Mesendoderm (in vitro differentiated cells): ENCODE measurements at regions not wholly inside any gene's neighbourhood (a gene's known extent, or its start where the extent isn't known, plus 50 kb on each side); places are given as distances from the start of the nearest gene placed in this dataset.

Experiments
- DNase-seq: peaks from one replicate; pipeline ENCODE4 v3.0.0; 2013
- H2AK5ac ChIP-seq: 2 replicates; pipeline ENCODE4 v1.6.1; 2013; ENCODE audit warnings: low read length, inconsistent platforms
- H2BK120ac ChIP-seq: 2 replicates; pipeline ENCODE4 v1.6.1; 2013; ENCODE audit warnings: low read depth, mild to moderate bottlenecking, low read length, moderate library complexity, mixed read lengths
- H2BK15ac ChIP-seq: replicated peaks from 2 replicates; pipeline ENCODE4 v1.6.1; 2013; ENCODE audit warnings: low read depth, mild to moderate bottlenecking, moderate library complexity
- H2BK5ac ChIP-seq: 2 replicates; pipeline ENCODE4 v1.6.1; 2013; ENCODE audit warnings: low read length, inconsistent platforms
- H3K18ac ChIP-seq: 2 replicates; pipeline ENCODE4 v1.6.1; 2013; ENCODE audit warnings: mild to moderate bottlenecking, low read length, mixed read lengths
- H3K23ac ChIP-seq: one replicate; pipeline ENCODE4 v1.6.1; 2013; ENCODE audit warnings: low read length
- H3K27ac ChIP-seq: 2 replicates; pipeline ENCODE4 v1.5.1; 2013; ENCODE audit warnings: low read depth, mild to moderate bottlenecking, inconsistent platforms, low read length, moderate library complexity
- H3K27me3 ChIP-seq: 2 replicates; pipeline ENCODE4 v1.6.1; 2013; ENCODE audit warnings: low read length, control low read depth, mild to moderate bottlenecking, inconsistent platforms; ENCODE audit not compliant: insufficient read depth, poor library complexity
- H3K36me3 ChIP-seq: 2 replicates; pipeline ENCODE4 v1.6.1; 2013; ENCODE audit warnings: low read length, inconsistent platforms; ENCODE audit not compliant: control insufficient read depth, insufficient read depth
- H3K4ac ChIP-seq: one replicate; pipeline ENCODE4 v1.6.1; 2013; ENCODE audit warnings: low read depth, mild to moderate bottlenecking, low read length, moderate library complexity
- H3K4me1 ChIP-seq: 2 replicates; pipeline ENCODE4 v1.6.1; 2013; ENCODE audit warnings: low read depth, low read length, inconsistent platforms; ENCODE audit not compliant: control insufficient read depth
- H3K4me2 ChIP-seq: 2 replicates; pipeline ENCODE4 v1.6.1; 2013; ENCODE audit warnings: low read length
- H3K4me3 ChIP-seq: 2 replicates; pipeline ENCODE4 v1.5.1; 2013; ENCODE audit warnings: mild to moderate bottlenecking, low read length
- H3K56ac ChIP-seq: one replicate; pipeline ENCODE4 v1.6.1; 2013; ENCODE audit warnings: low read length
- H3K79me1 ChIP-seq: 2 replicates; pipeline ENCODE4 v1.6.1; 2013; ENCODE audit warnings: low read length, inconsistent platforms
- H3K79me2 ChIP-seq: 2 replicates; pipeline ENCODE4 v1.6.1; 2013; ENCODE audit warnings: mild to moderate bottlenecking, low read length; ENCODE audit not compliant: control insufficient read depth, insufficient read depth
- H3K9ac ChIP-seq: 2 replicates; pipeline ENCODE4 v1.6.1; 2013; ENCODE audit warnings: low read length, inconsistent platforms
- H4K5ac ChIP-seq: one replicate; pipeline ENCODE4 v1.6.1; 2013; ENCODE audit warnings: low read length
- H4K8ac ChIP-seq: one replicate; pipeline ENCODE4 v1.6.1; 2013; ENCODE audit warnings: low read depth, mild to moderate bottlenecking, control low read depth, low read length, moderate library complexity
- WGBS: extraction: QIAGEN DNeasy Blood & Tissue Kit; methylation state at CpG from one replicate; pipeline ENCODE4 v1.1.7; 2013; ENCODE audit warnings: low lambda C conversion rate, missing lambda C conversion rate; ENCODE audit not compliant: insufficient coverage; ENCODE audit errors: extremely low coverage; 5-methylcytosine and 5-hydroxymethylcytosine counted together

DNA sequence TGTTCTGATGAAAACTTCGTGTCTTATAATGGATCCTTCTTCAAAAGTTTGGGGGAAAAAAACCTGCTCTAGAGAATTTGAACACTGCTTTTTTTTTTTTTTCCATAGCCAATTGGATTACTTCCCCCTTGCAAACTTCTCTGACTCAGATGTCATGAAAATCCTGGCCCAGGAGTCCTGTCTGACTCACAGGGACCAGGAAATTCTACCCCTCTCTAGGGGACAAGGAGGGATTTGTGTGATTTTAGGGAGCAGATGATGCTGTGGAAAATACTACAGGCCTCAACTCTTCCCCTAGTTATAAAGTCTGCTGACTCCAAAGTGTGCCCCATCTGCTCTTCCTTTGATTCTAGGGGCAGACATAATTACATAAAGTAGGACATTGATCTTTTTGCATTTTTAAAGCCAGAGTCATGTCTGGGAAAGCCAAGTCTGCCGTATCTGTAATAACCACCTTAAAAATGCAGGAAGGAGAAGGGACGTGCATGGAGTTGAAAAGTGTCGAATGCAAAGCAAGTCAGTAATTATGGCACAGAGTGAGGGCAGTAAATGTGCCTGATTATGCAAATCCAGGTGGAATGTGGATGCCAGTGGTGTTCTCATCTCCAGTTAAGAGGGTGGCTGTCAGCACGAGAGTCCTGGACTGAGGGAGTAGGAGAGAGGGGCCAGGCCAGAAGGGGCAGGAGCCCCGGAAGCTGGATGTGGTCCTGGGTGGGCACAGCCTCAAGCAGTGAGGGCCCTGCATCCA is 144.3 kb upstream of the SULF2 start:
- no peak overlapping the region for H4K8ac ChIP-seq
- H3K18ac ChIP-seq: no peak overlapping the region
- H3K4me1 ChIP-seq: peaks cover 2% of the 10 kb centered on the region
- no CpG with 5 or more reads among the region's 6 CpGs for WGBS
- H3K79me1 ChIP-seq: no peaks in the 10 kb centered on the region
- H3K79me2 ChIP-seq: no peaks in the 10 kb centered on the region
- no peak overlapping the region for H3K27ac ChIP-seq
- no peak overlapping the region for H2BK120ac ChIP-seq
- H3K56ac ChIP-seq: peak overlapping the region; percentile 5
- peak; percentile 67 for DNase-seq
- no peak overlapping the region for H2AK5ac ChIP-seq
- H4K5ac ChIP-seq: no peak overlapping the region
- no peak overlapping the region for H3K4ac ChIP-seq
- no peak overlapping the region for H3K4me2 ChIP-seq
- no peak overlapping the region for H3K9ac ChIP-seq
- H3K23ac ChIP-seq: no peak overlapping the region
- no peak overlapping the region for H3K4me3 ChIP-seq
- no peaks in the 10 kb centered on the region for H3K27me3 ChIP-seq
- no peak overlapping the region for H2BK5ac ChIP-seq
- no peaks in the 10 kb centered on the region for H3K36me3 ChIP-seq
- no peak overlapping the region for H2BK15ac ChIP-seq

GRCh38 chr20:47927944-47928343 is 142.7 kb upstream of the SULF2 start:
- H3K4me1 ChIP-seq: peaks cover 2% of the 10 kb centered on the region

GRCh38 chr20:47927385-47927851 is 142.1 kb upstream of the SULF2 start:
- no peak for DNase-seq
- Histone ChIP-seq H3K18ac (no peak overlapping the region), H2BK15ac (no peak overlapping the region), H2BK120ac (no peak overlapping the region), H2AK5ac (no peak overlapping the region), H3K56ac (no peak overlapping the region), H3K9ac (no peak overlapping the region), H4K8ac (no peak overlapping the region), H3K4me3 (no peak overlapping the region), H3K36me3 (no peaks in the 10 kb centered on the region), H3K79me2 (no peaks in the 10 kb centered on the region), H3K27ac (no peak overlapping the region), H3K27me3 (no peaks in the 10 kb centered on the region), H2BK5ac (no peak overlapping the region), H3K23ac (no peak overlapping the region), H3K4me2 (no peak overlapping the region), H4K5ac (no peak overlapping the region), H3K79me1 (no peaks in the 10 kb centered on the region), H3K4ac (no peak overlapping the region), H3K4me1 (peaks cover 2% of the 10 kb centered on the region)
- WGBS: no CpG with 5 or more reads among the region's 5 CpGs

More at GRCh38 chr20:47927944-47928343, 142.7 kb upstream of the SULF2 start:
- H2BK120ac ChIP-seq: no peak overlapping the region
- DNase-seq: no peak
- no peak overlapping the region for H3K4ac ChIP-seq
- H2BK5ac ChIP-seq: no peak overlapping the region
- H3K27ac ChIP-seq: no peak overlapping the region
- H3K4me2 ChIP-seq: no peak overlapping the region
- H4K5ac ChIP-seq: no peak overlapping the region
- H3K23ac ChIP-seq: no peak overlapping the region
- no peak overlapping the region for H2AK5ac ChIP-seq
- no peaks in the 10 kb centered on the region for H3K79me1 ChIP-seq
- no peak overlapping the region for H3K9ac ChIP-seq
- no peak overlapping the region for H3K4me3 ChIP-seq
- H3K27me3 ChIP-seq: no peaks in the 10 kb centered on the region
- no peaks in the 10 kb centered on the region for H3K79me2 ChIP-seq
- H2BK15ac ChIP-seq: no peak overlapping the region
- no peaks in the 10 kb centered on the region for H3K36me3 ChIP-seq
- H4K8ac ChIP-seq: no peak overlapping the region
- H3K18ac ChIP-seq: no peak overlapping the region
- no peak overlapping the region for H3K56ac ChIP-seq

DNA sequence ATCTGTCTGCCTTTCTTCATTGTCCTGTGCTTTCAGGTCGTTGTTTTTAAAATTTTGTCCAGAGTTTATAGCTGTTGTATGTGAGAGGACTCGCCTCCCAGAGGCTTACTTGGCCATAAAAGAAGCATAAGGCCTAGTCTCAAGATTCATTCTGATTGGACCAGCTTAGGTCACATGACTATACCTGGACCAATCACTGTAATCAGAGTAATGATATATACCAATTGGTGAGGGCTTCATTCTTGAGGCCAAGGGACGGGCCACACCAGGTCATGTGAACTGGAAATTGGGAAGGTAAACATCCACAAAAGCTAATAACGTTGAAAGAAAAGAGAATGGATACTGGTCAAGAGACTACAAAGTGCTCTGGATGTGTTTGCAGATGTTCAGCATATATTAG is 141.4 kb upstream of the SULF2 start:
- H3K27ac ChIP-seq: no peak overlapping the region

DNA sequence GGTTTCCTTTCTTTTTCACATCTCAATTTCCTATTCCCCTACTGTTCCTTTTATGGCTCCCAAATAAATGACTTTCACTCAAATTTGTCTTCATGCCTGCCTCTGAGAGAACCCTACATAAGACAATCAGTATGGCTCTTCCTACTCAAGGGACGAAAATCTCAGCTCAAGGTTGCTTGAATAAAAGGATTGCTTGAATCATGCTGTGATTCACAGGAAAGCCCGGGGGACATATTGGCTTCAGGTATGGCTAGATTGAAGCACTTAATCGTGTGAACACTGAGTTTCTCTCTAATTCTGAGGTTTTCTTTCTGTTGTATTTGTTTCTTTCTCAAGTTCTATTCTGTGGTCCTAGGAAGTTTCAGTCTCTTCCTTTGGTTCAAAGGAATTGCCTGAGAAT is 140.3 kb upstream of the SULF2 start:
- Histone ChIP-seq H3K79me1 (no peaks in the 10 kb centered on the region), H2BK120ac (no peak overlapping the region), H4K8ac (no peak overlapping the region), H3K18ac (no peak overlapping the region), H3K56ac (no peak overlapping the region), H3K4ac (peak overlapping the region; percentile 65), H3K79me2 (no peaks in the 10 kb centered on the region), H3K23ac (no peak overlapping the region), H4K5ac (no peak overlapping the region), H3K4me1 (peaks cover 2% of the 10 kb centered on the region), H2BK15ac (no peak overlapping the region), H2AK5ac (no peak overlapping the region), H3K4me2 (no peak overlapping the region), H3K4me3 (no peak overlapping the region), H2BK5ac (no peak overlapping the region), H3K9ac (no peak overlapping the region), H3K27ac (no peak overlapping the region), H3K36me3 (no peaks in the 10 kb centered on the region), H3K27me3 (no peaks in the 10 kb centered on the region)
- no peak for DNase-seq
- whole genome bisulfite sequencing: no CpG with 5 or more reads among the region's 3 CpGs

More for the DNA sequence above, 141.4 kb upstream of the SULF2 start:
- H3K79me1 ChIP-seq: no peaks in the 10 kb centered on the region
- no peaks in the 10 kb centered on the region for H3K79me2 ChIP-seq
- no peak overlapping the region for H3K56ac ChIP-seq
- H4K5ac ChIP-seq: no peak overlapping the region
- no peak overlapping the region for H3K4me2 ChIP-seq
- no peak overlapping the region for H3K9ac ChIP-seq
- no peak overlapping the region for H3K18ac ChIP-seq
- no peaks in the 10 kb centered on the region for H3K27me3 ChIP-seq
- no peak overlapping the region for H4K8ac ChIP-seq
- WGBS: no CpG with 5 or more reads among the region's 4 CpGs
- H2BK15ac ChIP-seq: no peak overlapping the region
- no peak overlapping the region for H3K4ac ChIP-seq
- no peaks in the 10 kb centered on the region for H3K36me3 ChIP-seq
- DNase-seq: no peak
- no peak overlapping the region for H3K23ac ChIP-seq
- peaks cover 2% of the 10 kb centered on the region for H3K4me1 ChIP-seq
- no peak overlapping the region for H3K4me3 ChIP-seq
- H2AK5ac ChIP-seq: no peak overlapping the region
- H2BK5ac ChIP-seq: no peak overlapping the region
- H2BK120ac ChIP-seq: no peak overlapping the region

DNA sequence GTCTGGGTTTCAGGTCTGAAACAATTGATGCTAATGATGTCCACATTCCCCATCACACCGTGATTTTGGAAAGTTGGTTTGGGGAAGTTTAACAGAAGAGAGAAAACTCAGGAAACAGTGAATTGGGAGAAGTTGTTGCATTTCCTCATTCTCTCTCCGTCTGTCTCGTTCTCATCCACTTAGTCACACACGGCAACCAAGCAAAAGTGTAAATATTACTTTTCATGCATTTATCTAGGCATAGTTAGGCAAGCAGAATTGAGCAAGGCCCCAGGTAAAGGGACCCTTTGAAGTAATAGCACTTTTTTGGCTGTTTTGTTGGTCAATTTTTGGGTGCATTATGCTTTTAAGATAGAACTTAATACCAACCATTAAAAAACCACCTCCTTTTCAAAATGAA is 137.0 kb upstream of the SULF2 start:
- H3K4me1 ChIP-seq: no peaks in the 10 kb centered on the region
- H2BK120ac ChIP-seq: no peak overlapping the region
- H2BK15ac ChIP-seq: no peak overlapping the region
- no peak overlapping the region for H3K56ac ChIP-seq
- no peak overlapping the region for H2AK5ac ChIP-seq
- no peaks in the 10 kb centered on the region for H3K36me3 ChIP-seq
- no peak overlapping the region for H3K4me2 ChIP-seq
- no peaks in the 10 kb centered on the region for H3K79me2 ChIP-seq
- H4K5ac ChIP-seq: no peak overlapping the region
- no peaks in the 10 kb centered on the region for H3K79me1 ChIP-seq
- no CpG with 5 or more reads among the region's 4 CpGs for WGBS
- H4K8ac ChIP-seq: no peak overlapping the region
- H3K4me3 ChIP-seq: no peak overlapping the region
- no peak overlapping the region for H3K18ac ChIP-seq
- no peak overlapping the region for H3K4ac ChIP-seq
- no peak overlapping the region for H3K23ac ChIP-seq
- DNase-seq: no peak
- H3K27me3 ChIP-seq: no peaks in the 10 kb centered on the region
- H2BK5ac ChIP-seq: no peak overlapping the region
- H3K27ac ChIP-seq: no peak overlapping the region
- H3K9ac ChIP-seq: no peak overlapping the region
